ENCODE measurements at regions not wholly inside any gene's neighbourhood (a gene's known extent, or its start where the extent isn't known, plus 50 kb on each side); places are given as distances from the start of the nearest gene placed in this dataset.

DNA sequence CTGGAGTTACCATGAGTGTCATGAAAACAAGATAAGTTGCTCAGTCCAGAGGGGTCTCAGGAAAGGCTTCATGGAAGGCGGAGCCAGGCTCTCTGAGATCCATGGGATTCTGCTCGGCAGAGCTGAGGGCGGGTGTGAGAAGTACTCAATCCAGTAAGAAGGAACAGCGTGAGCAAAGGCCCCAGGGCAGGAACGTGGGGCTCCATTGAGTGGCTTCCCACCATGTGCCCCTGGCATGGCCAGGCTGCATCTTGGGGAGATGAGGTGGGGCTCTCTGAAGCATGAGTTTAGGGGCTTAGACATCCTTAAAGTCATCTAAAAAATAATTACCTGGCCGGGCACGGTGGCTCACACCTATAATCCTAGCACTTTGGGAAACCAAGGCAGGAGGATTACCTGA lies 58.0 kb downstream of the ARL6IP4 start:
- Histone ChIP-seq H3K23me2 (ENCODE audit: insufficient read length, low read depth, low read length, poor library complexity, severe bottlenecking) (no peaks in the 10 kb centered on the region), H3K79me2 (ENCODE audit: insufficient read depth, low read length) (no peaks in the 10 kb centered on the region), H3K14ac (ENCODE audit: insufficient read depth, low read length) (no peak overlapping the region), H3K9me3 (ENCODE audit: control insufficient read depth, low read depth, low read length) (no peaks in the 10 kb centered on the region), H4K8ac (replicated peaks; ENCODE audit: insufficient read length, low read depth, low read length) (no peak overlapping the region), H2BK15ac (ENCODE audit: low read depth, low read length) (no peak overlapping the region), H3K9ac (ENCODE audit: extremely low read depth, insufficient read length, low read length) (no peak overlapping the region), H2BK120ac (ENCODE audit: low read depth, low read length, poor library complexity, severe bottlenecking) (no peak overlapping the region), H2BK20ac (ENCODE audit: low read depth, low read length, poor library complexity, severe bottlenecking) (no peak overlapping the region), H2AK5ac (ENCODE audit: insufficient read length, low read length) (no peak overlapping the region), H3K4me2 (ENCODE audit: insufficient read depth, insufficient read length, low read length) (no peak overlapping the region), H3K79me1 (ENCODE audit: insufficient read depth, low read depth, low read length, poor library complexity, severe bottlenecking) (no peaks in the 10 kb centered on the region), H3K4me1 (ENCODE audit: insufficient read depth, low read length) (no peaks in the 10 kb centered on the region), H3K23ac (ENCODE audit: insufficient read length, low read depth, low read length) (no peak overlapping the region), H2BK5ac (ENCODE audit: insufficient read length, low read length) (no peak overlapping the region), H4K20me1 (ENCODE audit: control insufficient read depth, insufficient read depth, insufficient read length) (no peaks in the 10 kb centered on the region), H3K27ac (ENCODE audit: insufficient read length, low read depth, low read length) (no peak overlapping the region), H4K5ac (ENCODE audit: insufficient read length, low read depth, low read length) (no peak overlapping the region), H3K27me3 (ENCODE audit: insufficient read depth, low read length) (no peaks in the 10 kb centered on the region), H3T11ph (ENCODE audit: low read length) (no peak overlapping the region), H2AFZ (ENCODE audit: low read length) (no peak overlapping the region), H3K18ac (ENCODE audit: insufficient read length, low read depth, low read length) (no peak overlapping the region), H3K56ac (ENCODE audit: insufficient read length, low read depth, low read length) (no peak overlapping the region), H2BK12ac (ENCODE audit: insufficient read length, low read depth, low read length) (no peak overlapping the region), H3K4ac (ENCODE audit: low read depth, low read length) (no peak overlapping the region), H4K91ac (ENCODE audit: insufficient read length, low read depth, low read length) (no peak overlapping the region)
- H3K36me3 Mint-ChIP-seq (ENCODE audit: insufficient read depth in 1 of 3, low read depth in 3 of 3) = no peaks in the 10 kb centered on the region
- TF ChIP-seq, protein P1, sequence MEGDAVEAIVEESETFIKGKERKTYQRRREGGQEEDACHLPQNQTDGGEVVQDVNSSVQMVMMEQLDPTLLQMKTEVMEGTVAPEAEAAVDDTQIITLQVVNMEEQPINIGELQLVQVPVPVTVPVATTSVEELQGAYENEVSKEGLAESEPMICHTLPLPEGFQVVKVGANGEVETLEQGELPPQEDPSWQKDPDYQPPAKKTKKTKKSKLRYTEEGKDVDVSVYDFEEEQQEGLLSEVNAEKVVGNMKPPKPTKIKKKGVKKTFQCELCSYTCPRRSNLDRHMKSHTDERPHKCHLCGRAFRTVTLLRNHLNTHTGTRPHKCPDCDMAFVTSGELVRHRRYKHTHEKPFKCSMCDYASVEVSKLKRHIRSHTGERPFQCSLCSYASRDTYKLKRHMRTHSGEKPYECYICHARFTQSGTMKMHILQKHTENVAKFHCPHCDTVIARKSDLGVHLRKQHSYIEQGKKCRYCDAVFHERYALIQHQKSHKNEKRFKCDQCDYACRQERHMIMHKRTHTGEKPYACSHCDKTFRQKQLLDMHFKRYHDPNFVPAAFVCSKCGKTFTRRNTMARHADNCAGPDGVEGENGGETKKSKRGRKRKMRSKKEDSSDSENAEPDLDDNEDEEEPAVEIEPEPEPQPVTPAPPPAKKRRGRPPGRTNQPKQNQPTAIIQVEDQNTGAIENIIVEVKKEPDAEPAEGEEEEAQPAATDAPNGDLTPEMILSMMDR (conservative IDR thresholded peaks at IDR 0.05) = no peak
- no peaks in the 10 kb centered on the region for H3K9me3 Mint-ChIP-seq
- H3K4me3 Mint-ChIP-seq = no peak overlapping the region
- H3K4me1 Mint-ChIP-seq = peaks cover 0 to 4% of the 10 kb centered on the region in 2 experiments; a peak in 2 of 4 replicates
- no peak overlapping the region for H3K27ac Mint-ChIP-seq
- no CpG with 5 or more reads among the region's 7 CpGs for WGBS (ENCODE audit: extremely low coverage, insufficient read length, low lambda C conversion rate)
- no peak for DNase-seq
- peaks cover 9% of the 10 kb centered on the region for H3K27me3 Mint-ChIP-seq (ENCODE audit: low read depth)
